ENCODE measurements at regions not wholly inside any gene's neighbourhood (a gene's known extent, or its start where the extent isn't known, plus 50 kb on each side); places are given as distances from the start of the nearest gene placed in this dataset.

- no peak overlapping the region for H3K27ac ChIP-seq
- H4K20me1 ChIP-seq (ENCODE audit: insufficient read depth): no peaks in the 10 kb centered on the region
- H3K4me1 ChIP-seq (ENCODE audit: low read depth, poor library complexity, severe bottlenecking): peaks cover 9% of the 10 kb centered on the region
- no peak overlapping the region for H3K9ac ChIP-seq
- H3K4me2 ChIP-seq: no peak overlapping the region
- no peaks in the 10 kb centered on the region for H3K27me3 ChIP-seq (ENCODE audit: insufficient read depth, low read depth)
- no peaks in the 10 kb centered on the region for H3K79me2 ChIP-seq (ENCODE audit: insufficient read depth, low read depth)
- no peaks in the 10 kb centered on the region for H3K36me3 ChIP-seq (ENCODE audit: insufficient read depth)
- no peak overlapping the region for H3K4me3 ChIP-seq (IDR thresholded peaks at IDR 0.05; ENCODE audit: insufficient read depth, low read depth, low read length)
- no peak overlapping the region for H2AFZ ChIP-seq (ENCODE audit: low read depth)
- TF ChIP-seq CTCF (conservative IDR thresholded peaks at IDR 0.05; ENCODE audit: low read depth, low read length): no peak
Measured at GRCh38 chr15:31241888-31242522, 84.6 kb upstream of the KLF13 start.

- H4K20me1 ChIP-seq (ENCODE audit: insufficient read depth): no peaks in the 10 kb centered on the region
- H3K27ac ChIP-seq: no peak overlapping the region
- peaks cover 8% of the 10 kb centered on the region for H3K4me1 ChIP-seq (ENCODE audit: low read depth, poor library complexity, severe bottlenecking)
- no peak overlapping the region for H3K4me3 ChIP-seq (IDR thresholded peaks at IDR 0.05; ENCODE audit: insufficient read depth, low read depth, low read length)
- no peak overlapping the region for H2AFZ ChIP-seq (ENCODE audit: low read depth)
- H3K4me2 ChIP-seq: no peak overlapping the region
- no peaks in the 10 kb centered on the region for H3K79me2 ChIP-seq (ENCODE audit: insufficient read depth, low read depth)
- H3K36me3 ChIP-seq (ENCODE audit: insufficient read depth): no peaks in the 10 kb centered on the region
- TF ChIP-seq CTCF (conservative IDR thresholded peaks at IDR 0.05; ENCODE audit: low read depth, low read length): no peak
- no peaks in the 10 kb centered on the region for H3K27me3 ChIP-seq (ENCODE audit: insufficient read depth, low read depth)
- no peak overlapping the region for H3K9ac ChIP-seq
Measured at GRCh38 chr15:31243895-31244294, 82.7 kb upstream of the KLF13 start.

GRCh38 chr15:31245135-31245689, 81.4 kb upstream of the KLF13 start:
- Histone ChIP-seq H4K20me1 (ENCODE audit: insufficient read depth) (no peaks in the 10 kb centered on the region), H3K9ac (no peak overlapping the region), H3K79me2 (ENCODE audit: insufficient read depth, low read depth) (no peaks in the 10 kb centered on the region), H3K4me3 (IDR thresholded peaks at IDR 0.05; ENCODE audit: insufficient read depth, low read depth, low read length) (no peak overlapping the region), H2AFZ (ENCODE audit: low read depth) (no peak overlapping the region), H3K36me3 (ENCODE audit: insufficient read depth) (no peaks in the 10 kb centered on the region), H3K4me2 (no peak overlapping the region), H3K27me3 (ENCODE audit: insufficient read depth, low read depth) (no peaks in the 10 kb centered on the region), H3K27ac (no peak overlapping the region), H3K4me1 (ENCODE audit: low read depth, poor library complexity, severe bottlenecking) (peaks cover 8% of the 10 kb centered on the region)
- TF ChIP-seq CTCF (conservative IDR thresholded peaks at IDR 0.05; ENCODE audit: low read depth, low read length): no peak

GRCh38 chr15:31245756-31246155, 80.9 kb upstream of the KLF13 start:
- H3K79me2 ChIP-seq (ENCODE audit: insufficient read depth, low read depth): no peaks in the 10 kb centered on the region
- H4K20me1 ChIP-seq (ENCODE audit: insufficient read depth): no peaks in the 10 kb centered on the region
- H3K27ac ChIP-seq: no peak overlapping the region
- no peak for TF ChIP-seq CTCF (conservative IDR thresholded peaks at IDR 0.05; ENCODE audit: low read depth, low read length)
- H3K9ac ChIP-seq: no peak overlapping the region
- H2AFZ ChIP-seq (ENCODE audit: low read depth): no peak overlapping the region
- no peaks in the 10 kb centered on the region for H3K36me3 ChIP-seq (ENCODE audit: insufficient read depth)
- H3K4me1 ChIP-seq (ENCODE audit: low read depth, poor library complexity, severe bottlenecking): peaks cover 8% of the 10 kb centered on the region
- no peak overlapping the region for H3K4me3 ChIP-seq (IDR thresholded peaks at IDR 0.05; ENCODE audit: insufficient read depth, low read depth, low read length)
- no peaks in the 10 kb centered on the region for H3K27me3 ChIP-seq (ENCODE audit: insufficient read depth, low read depth)
- H3K4me2 ChIP-seq: no peak overlapping the region
